ENCODE measurements at regions not wholly inside any gene's neighbourhood (a gene's known extent, or its start where the extent isn't known, plus 50 kb on each side); places are given as distances from the start of the nearest gene placed in this dataset.

DNA sequence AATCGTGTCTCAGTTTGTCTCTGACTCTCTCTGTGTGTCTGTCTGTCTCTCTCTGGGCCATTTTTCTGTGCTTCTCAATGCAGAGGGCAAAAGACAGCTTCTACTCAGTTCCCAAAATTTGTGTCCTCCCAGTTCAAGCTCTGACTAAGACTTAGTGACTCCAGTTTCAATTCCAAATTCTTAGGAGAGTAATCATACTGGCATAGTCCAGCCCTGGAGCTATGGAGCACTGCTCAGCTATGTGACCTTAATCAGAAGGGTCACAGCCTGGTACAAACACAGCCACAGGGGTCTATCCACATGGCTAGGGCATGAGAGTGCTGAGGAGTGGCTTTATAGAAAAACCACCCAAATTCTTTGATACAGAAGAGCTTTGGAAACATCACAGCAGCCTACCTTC is 91.9 kb downstream of the FOXF2 start:
- 62 to 68% methylated on average over 1 of the region's 1 CpG for WGBS, 2 donors
- no peaks in the 10 kb centered on the region for H3K9me3 ChIP-seq
- no peak overlapping the region for H3K27ac ChIP-seq
- TF ChIP-seq, protein P1, sequence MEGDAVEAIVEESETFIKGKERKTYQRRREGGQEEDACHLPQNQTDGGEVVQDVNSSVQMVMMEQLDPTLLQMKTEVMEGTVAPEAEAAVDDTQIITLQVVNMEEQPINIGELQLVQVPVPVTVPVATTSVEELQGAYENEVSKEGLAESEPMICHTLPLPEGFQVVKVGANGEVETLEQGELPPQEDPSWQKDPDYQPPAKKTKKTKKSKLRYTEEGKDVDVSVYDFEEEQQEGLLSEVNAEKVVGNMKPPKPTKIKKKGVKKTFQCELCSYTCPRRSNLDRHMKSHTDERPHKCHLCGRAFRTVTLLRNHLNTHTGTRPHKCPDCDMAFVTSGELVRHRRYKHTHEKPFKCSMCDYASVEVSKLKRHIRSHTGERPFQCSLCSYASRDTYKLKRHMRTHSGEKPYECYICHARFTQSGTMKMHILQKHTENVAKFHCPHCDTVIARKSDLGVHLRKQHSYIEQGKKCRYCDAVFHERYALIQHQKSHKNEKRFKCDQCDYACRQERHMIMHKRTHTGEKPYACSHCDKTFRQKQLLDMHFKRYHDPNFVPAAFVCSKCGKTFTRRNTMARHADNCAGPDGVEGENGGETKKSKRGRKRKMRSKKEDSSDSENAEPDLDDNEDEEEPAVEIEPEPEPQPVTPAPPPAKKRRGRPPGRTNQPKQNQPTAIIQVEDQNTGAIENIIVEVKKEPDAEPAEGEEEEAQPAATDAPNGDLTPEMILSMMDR (IDR thresholded peaks at IDR 0.05): no peak
- no peak for TF ChIP-seq POLR2A (IDR thresholded peaks at IDR 0.05)
- no peaks in the 10 kb centered on the region for H3K27me3 ChIP-seq
- intact Hi-C loops (cut with DNase I; ENCODE audit: low total_unique reads): no loop called here
- H3K4me1 ChIP-seq: peaks cover 11% of the 10 kb centered on the region
- H3K4me3 ChIP-seq: no peak overlapping the region
- DNase-seq: no peak
- H3K36me3 ChIP-seq (ENCODE audit: low read depth, missing control alignments): no peaks in the 10 kb centered on the region

DNA sequence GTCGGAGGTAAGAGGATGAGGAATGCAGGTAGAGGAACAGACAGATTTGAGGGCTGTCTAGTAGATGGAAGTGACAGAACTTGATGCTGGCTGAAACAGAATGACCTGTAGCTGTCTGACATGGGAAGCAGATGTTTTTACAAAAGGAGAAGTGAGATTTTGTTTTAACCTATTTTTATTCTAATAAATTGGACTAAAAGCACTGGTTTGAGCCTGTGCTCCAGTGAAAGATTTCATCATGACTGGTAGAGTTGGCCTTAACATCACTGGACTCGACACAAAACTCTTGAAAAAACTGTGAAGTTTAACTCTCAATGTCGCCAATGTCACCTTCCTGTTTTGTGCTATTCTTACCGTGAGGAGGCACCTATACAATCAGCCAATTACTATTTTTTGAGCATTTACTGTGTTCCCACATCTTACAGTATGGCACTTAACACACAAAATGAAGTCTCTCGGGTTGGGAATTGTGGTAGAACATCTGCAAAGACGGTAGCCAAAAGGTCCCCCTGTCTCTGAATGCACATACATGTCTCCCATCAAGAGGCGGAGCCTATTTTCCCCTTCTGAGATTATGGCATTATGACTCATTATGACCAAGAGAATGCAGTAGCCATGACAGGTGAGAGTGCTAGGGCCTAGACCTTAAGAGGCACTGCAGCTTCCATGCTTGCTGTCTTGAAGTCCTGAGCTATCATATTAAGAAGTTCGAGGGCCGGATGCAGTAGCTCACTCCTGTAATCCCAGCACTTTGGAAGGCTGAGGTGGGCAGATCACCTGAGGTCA is 93.2 kb downstream of the FOXF2 start:
- intact Hi-C loops (cut with DNase I; ENCODE audit: low total_unique reads): no loop called here
- Histone ChIP-seq H3K36me3 (ENCODE audit: low read depth, missing control alignments) (no peaks in the 10 kb centered on the region), H3K4me3 (no peak overlapping the region), H3K27ac (no peak overlapping the region), H3K4me1 (peaks cover 11% of the 10 kb centered on the region), H3K27me3 (no peaks in the 10 kb centered on the region), H3K9me3 (no peaks in the 10 kb centered on the region)
- TF ChIP-seq, protein P1 (IDR thresholded peaks at IDR 0.05): no peak
- TF ChIP-seq POLR2A (IDR thresholded peaks at IDR 0.05): no peak
- 84 to 97% methylated on average over 9 of the region's 9 CpGs for WGBS, 2 donors
- no peak for DNase-seq

DNA sequence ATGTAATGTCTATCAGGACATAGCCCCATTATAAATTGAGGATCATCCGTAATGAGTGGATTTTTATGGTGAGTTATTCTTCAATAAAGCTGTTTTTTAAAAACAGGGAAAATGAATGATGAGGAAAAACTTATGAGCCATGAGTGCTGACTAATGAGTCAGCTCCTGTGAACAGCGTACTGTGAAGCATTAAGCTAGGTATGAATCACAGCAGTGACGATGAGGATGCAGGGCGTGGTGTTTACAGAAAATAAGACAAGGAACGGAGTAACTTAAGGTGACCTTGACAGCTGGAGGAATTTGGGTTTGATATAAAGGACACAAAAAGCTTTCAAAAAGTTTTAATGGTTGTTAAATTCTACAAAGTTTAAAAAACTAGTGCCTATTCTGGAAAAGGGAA is 96.3 kb downstream of the FOXF2 start:
- H3K27me3 ChIP-seq: no peaks in the 10 kb centered on the region

DNA sequence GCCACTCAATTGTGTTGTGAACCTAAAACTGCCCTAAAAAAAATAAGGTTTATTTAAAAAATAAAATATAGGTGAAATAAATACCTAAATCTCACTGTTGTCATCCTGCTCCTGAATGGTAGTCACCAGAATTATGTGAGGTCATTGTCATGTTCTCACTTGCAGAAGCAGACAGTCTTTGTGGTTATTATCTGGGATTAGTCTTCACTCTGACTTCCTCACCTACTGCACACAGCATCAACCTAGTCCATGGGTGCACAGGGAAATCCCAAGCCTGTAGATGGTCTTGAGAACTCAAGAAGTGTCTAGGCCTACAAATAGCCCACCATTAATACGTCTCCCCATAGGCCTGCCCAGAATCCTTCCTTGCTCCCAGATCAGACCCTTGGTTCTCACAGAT is 97.0 kb downstream of the FOXF2 start:
- Histone ChIP-seq H3K27ac (no peak overlapping the region), H3K4me1 (no peaks in the 10 kb centered on the region), H3K27me3 (no peaks in the 10 kb centered on the region), H3K4me3 (no peak overlapping the region), H3K36me3 (ENCODE audit: low read depth, missing control alignments) (no peaks in the 10 kb centered on the region), H3K9me3 (no peaks in the 10 kb centered on the region)
- TF ChIP-seq, protein P1 (IDR thresholded peaks at IDR 0.05): no peak
- no peak for TF ChIP-seq POLR2A (IDR thresholded peaks at IDR 0.05)
- DNase-seq: no peak
- intact Hi-C loops (cut with DNase I; ENCODE audit: low total_unique reads): no loop called here
- WGBS, 2 donors: 80 to 93% methylated on average over 1 of the region's 1 CpG

More for the DNA sequence above, 96.3 kb downstream of the FOXF2 start:
- Histone ChIP-seq H3K36me3 (ENCODE audit: low read depth, missing control alignments) (no peaks in the 10 kb centered on the region), H3K27ac (no peak overlapping the region), H3K9me3 (no peaks in the 10 kb centered on the region), H3K4me3 (no peak overlapping the region), H3K4me1 (no peaks in the 10 kb centered on the region)
- WGBS, 2 donors: 59 to 62% methylated on average over 5 of the region's 5 CpGs
- TF ChIP-seq, protein P1 (IDR thresholded peaks at IDR 0.05): no peak
- no peak for TF ChIP-seq POLR2A (IDR thresholded peaks at IDR 0.05)
- DNase-seq: no peak
- intact Hi-C loops (cut with DNase I; ENCODE audit: low total_unique reads): no loop called here

DNA sequence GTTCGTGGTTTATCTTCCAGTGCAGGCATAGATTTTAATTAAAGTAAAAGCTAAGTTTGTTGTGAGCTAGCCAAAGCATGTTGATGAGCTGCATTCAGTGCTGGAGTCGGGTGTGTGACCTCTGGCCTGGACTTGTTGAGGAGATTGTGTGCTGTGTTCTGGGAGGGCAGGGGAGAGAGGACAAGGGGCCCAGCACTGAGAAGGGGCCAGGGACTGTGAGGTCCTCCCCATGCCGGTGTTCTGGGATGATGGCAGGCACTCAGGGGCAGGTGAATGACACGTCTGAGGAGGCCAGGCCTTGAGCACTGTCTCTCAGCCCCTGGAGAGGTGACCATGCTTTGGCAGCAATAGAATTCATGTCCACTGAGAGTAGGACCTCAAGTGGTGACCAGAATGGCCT is 97.9 kb downstream of the FOXF2 start:
- TF ChIP-seq POLR2A (IDR thresholded peaks at IDR 0.05): no peak
- TF ChIP-seq, protein P1 (IDR thresholded peaks at IDR 0.05): no peak
- intact Hi-C loops (cut with DNase I; ENCODE audit: low total_unique reads): no loop called here
- DNase-seq: no peak
- Histone ChIP-seq H3K9me3 (no peaks in the 10 kb centered on the region), H3K27me3 (no peaks in the 10 kb centered on the region), H3K27ac (no peak overlapping the region), H3K36me3 (ENCODE audit: low read depth, missing control alignments) (no peaks in the 10 kb centered on the region), H3K4me3 (no peak overlapping the region), H3K4me1 (no peaks in the 10 kb centered on the region)
- WGBS, 2 donors: 71 to 78% methylated on average over 3 to 4 of the region's 4 CpGs

Measured in testis (tissue), 2 donors.